HEK293 (cell line): ENCODE measurements at regions not wholly inside any gene's neighbourhood (a gene's known extent, or its start where the extent isn't known, plus 50 kb on each side); places are given as distances from the start of the nearest gene placed in this dataset.

Source experiments
- CTCF ChIA-PET: fragments of 350-600 bp; formaldehyde crosslinking; extraction: SDS; loops from one replicate; lab custom pipeline; 2021; ENCODE audit warnings: antibody characterized with exemption; lab: Yijun Ruan, JAX
- POLR2A ChIA-PET: fragments of 300-600 bp; formaldehyde crosslinking; extraction: SDS; loops from one replicate; lab custom pipeline; 2020; ENCODE audit warnings: antibody characterized with exemption, inconsistent platforms; lab: Yijun Ruan, JAX
- H3K27ac ChIP-seq: fragments of 200-500 bp; sonication (Bioruptor generic); 2 replicates; pipeline ENCODE4 v1.5.1; 2014; ENCODE audit warnings: low read depth, low read length, control low read depth, inconsistent platforms; ENCODE audit errors: extremely low read depth
- H3K36me3 ChIP-seq, 2 experiments: fragments of 200-500 bp in 1 of 2; sonication (Bioruptor generic) in 1 of 2; 1 replicate in 1 of 2; 2 replicates in 1 of 2; pipeline ENCODE4 v1.5.1; 2014 to 2017; ENCODE audit warnings: inconsistent platforms in 2 of 2, low read length in 2 of 2; ENCODE audit not compliant: control insufficient read depth in 2 of 2, insufficient read depth in 1 of 2
- H3K4me1 ChIP-seq: fragments of 200-500 bp; sonication (Bioruptor generic); 2 replicates; pipeline ENCODE4 v1.5.1; 2014; ENCODE audit warnings: mild to moderate bottlenecking, low read length, inconsistent platforms; ENCODE audit not compliant: control insufficient read depth, insufficient read depth
- H3K4me3 ChIP-seq: 2 replicates; pipeline ENCODE4 v1.5.1; 2011; ENCODE audit warnings: low read depth, mild to moderate bottlenecking, control low read depth, low read length, moderate library complexity
- H3K9me3 ChIP-seq: fragments of 200-500 bp; sonication (Bioruptor generic); 2 replicates; pipeline ENCODE4 v1.5.1; 2014; ENCODE audit warnings: low read depth, low read length, inconsistent platforms; ENCODE audit not compliant: control insufficient read depth, insufficient read depth
- BCL11B ChIP-seq: fragments of 450-650 bp; formaldehyde crosslinking; IDR thresholded peaks from 2 replicates; pipeline ENCODE4 v1.5.1; 2016; ENCODE audit warnings: low read depth, missing biosample characterization, missing genetic modification characterization
- OSR2 ChIP-seq: fragments of 450-650 bp; formaldehyde crosslinking; IDR thresholded peaks from 2 replicates; pipeline ENCODE4 v1.5.1; 2016; ENCODE audit warnings: missing biosample characterization, missing genetic modification characterization
- PRDM1 ChIP-seq: fragments of 450-650 bp; formaldehyde crosslinking; IDR thresholded peaks from 2 replicates; pipeline ENCODE4; 2016; ENCODE audit warnings: missing biosample characterization, missing genetic modification characterization
- YY1 ChIP-seq: fragments of 450-650 bp; formaldehyde crosslinking; IDR thresholded peaks from 2 replicates; pipeline ENCODE4 v1.5.1; 2018; ENCODE audit warnings: missing biosample characterization, missing genetic modification characterization
- ZBTB1 ChIP-seq: fragments of 450-650 bp; formaldehyde crosslinking; IDR thresholded peaks from 2 replicates; pipeline ENCODE4 v1.5.1; 2016; ENCODE audit warnings: missing biosample characterization, missing genetic modification characterization
- ZBTB17 ChIP-seq: fragments of 450-650 bp; formaldehyde crosslinking; IDR thresholded peaks from 2 replicates; pipeline ENCODE4 v1.5.1; 2016; ENCODE audit warnings: missing biosample characterization, missing genetic modification characterization
- ZBTB7A ChIP-seq: fragments of 450-650 bp; formaldehyde crosslinking; IDR thresholded peaks from 2 replicates; pipeline ENCODE4 v1.5.1; 2016; ENCODE audit warnings: low read depth, missing biosample characterization, missing genetic modification characterization
- ZNF140 ChIP-seq: fragments of 450-650 bp; formaldehyde crosslinking; IDR thresholded peaks from 2 replicates; pipeline ENCODE4 v1.5.1; 2016; ENCODE audit warnings: missing biosample characterization, missing genetic modification characterization
- ZNF19 ChIP-seq: fragments of 450-650 bp; formaldehyde crosslinking; IDR thresholded peaks from 2 replicates; pipeline ENCODE4; 2016; ENCODE audit warnings: missing biosample characterization, missing genetic modification characterization, low read depth
- ZNF2 ChIP-seq: fragments of 450-650 bp; formaldehyde crosslinking; IDR thresholded peaks from 2 replicates; pipeline ENCODE4 v1.5.1; 2016; ENCODE audit warnings: missing biosample characterization, missing genetic modification characterization
- ZNF350 ChIP-seq: fragments of 450-650 bp; formaldehyde crosslinking; IDR thresholded peaks from 2 replicates; pipeline ENCODE4 v1.5.0; 2017; ENCODE audit warnings: missing biosample characterization, mild to moderate bottlenecking, missing genetic modification characterization
- ZNF510 ChIP-seq: fragments of 450-650 bp; formaldehyde crosslinking; IDR thresholded peaks from 2 replicates; pipeline ENCODE4 v1.5.1; 2018; ENCODE audit warnings: mild to moderate bottlenecking, missing genetic modification characterization, missing biosample characterization; ENCODE audit not compliant: insufficient replicate concordance
- ZNF544 ChIP-seq: fragments of 450-650 bp; formaldehyde crosslinking; IDR thresholded peaks from 2 replicates; pipeline ENCODE4 v1.5.0; 2017; ENCODE audit warnings: missing biosample characterization, missing genetic modification characterization
- ZNF561 ChIP-seq: fragments of 450-650 bp; IDR thresholded peaks from 2 replicates; pipeline ENCODE4 v1.5.1; 2018; ENCODE audit warnings: missing biosample characterization, missing genetic modification characterization, borderline replicate concordance
- ZNF747 ChIP-seq: fragments of 450-650 bp; formaldehyde crosslinking; IDR thresholded peaks from 2 replicates; pipeline ENCODE4 v1.5.1; 2016; ENCODE audit warnings: missing biosample characterization, missing genetic modification characterization
- ZNF791 ChIP-seq: fragments of 450-650 bp; formaldehyde crosslinking; IDR thresholded peaks from 2 replicates; pipeline ENCODE4 v1.5.1; 2016; ENCODE audit warnings: missing biosample characterization, missing genetic modification characterization
- ZNF830 ChIP-seq: fragments of 450-650 bp; IDR thresholded peaks from 2 replicates; pipeline ENCODE4 v1.5.0; 2018; ENCODE audit warnings: missing biosample characterization, missing genetic modification characterization, low read depth, mild to moderate bottlenecking, moderate library complexity
- ZXDB ChIP-seq: fragments of 450-650 bp; formaldehyde crosslinking; IDR thresholded peaks from 2 replicates; pipeline ENCODE4 v1.5.1; 2016; ENCODE audit warnings: missing biosample characterization, missing genetic modification characterization
- TF ChIP-seq, protein P1 (sequence below): fragments of 450-650 bp; formaldehyde crosslinking; IDR thresholded peaks from 2 replicates; pipeline ENCODE4 v1.5.1; 2016; ENCODE audit warnings: missing biosample characterization, missing genetic modification characterization
- TF ChIP-seq, protein P2 (sequence below): fragments of 450-650 bp; formaldehyde crosslinking; IDR thresholded peaks from 2 replicates; pipeline ENCODE4 v1.5.1; 2016; ENCODE audit warnings: missing biosample characterization, missing genetic modification characterization, low read depth
- TF ChIP-seq, protein P3 (sequence below): fragments of 450-650 bp; IDR thresholded peaks from 2 replicates; pipeline ENCODE4 v1.5.1; 2018; ENCODE audit warnings: missing biosample characterization, missing genetic modification characterization
- TF ChIP-seq, protein P4 (sequence below): fragments of 450-650 bp; formaldehyde crosslinking; IDR thresholded peaks from 2 replicates; pipeline ENCODE4 v1.5.1; 2016; ENCODE audit warnings: missing biosample characterization, missing genetic modification characterization
- TF ChIP-seq, protein P5 (sequence below): fragments of 450-650 bp; formaldehyde crosslinking; conservative IDR thresholded peaks from 2 replicates; pipeline ENCODE4 v1.5.1; 2016; ENCODE audit warnings: low read depth, missing biosample characterization, missing genetic modification characterization

DNA sequence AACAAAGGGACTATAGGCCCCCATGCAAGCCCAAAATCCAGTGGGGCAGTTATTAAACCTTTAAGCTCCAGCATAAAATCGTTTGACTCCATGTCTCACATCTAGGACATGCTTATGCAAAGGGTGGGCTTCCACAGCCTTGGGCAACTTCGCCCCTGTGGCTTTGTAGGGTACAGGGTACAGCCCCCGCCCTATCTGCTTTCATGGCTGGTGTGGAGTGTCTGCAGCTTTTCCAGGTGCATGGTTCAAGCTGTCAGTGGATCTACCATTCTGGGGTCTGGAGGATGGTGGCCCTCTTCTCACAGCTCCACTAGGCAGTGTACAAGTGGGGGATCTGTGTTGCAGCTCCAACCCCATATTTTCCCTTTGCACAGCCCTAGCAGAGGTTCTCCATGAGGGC is 559.8 kb upstream of the TECRL start (continued):
- TF ChIP-seq ZNF19 (tag by site-specific recombination) = no peak
- TF ChIP-seq ZNF2 (tag by site-specific recombination) = no peak
- no peak for TF ChIP-seq ZBTB17 (tag by site-specific recombination)
- no peak for TF ChIP-seq ZNF747 (tag by site-specific recombination)

DNA sequence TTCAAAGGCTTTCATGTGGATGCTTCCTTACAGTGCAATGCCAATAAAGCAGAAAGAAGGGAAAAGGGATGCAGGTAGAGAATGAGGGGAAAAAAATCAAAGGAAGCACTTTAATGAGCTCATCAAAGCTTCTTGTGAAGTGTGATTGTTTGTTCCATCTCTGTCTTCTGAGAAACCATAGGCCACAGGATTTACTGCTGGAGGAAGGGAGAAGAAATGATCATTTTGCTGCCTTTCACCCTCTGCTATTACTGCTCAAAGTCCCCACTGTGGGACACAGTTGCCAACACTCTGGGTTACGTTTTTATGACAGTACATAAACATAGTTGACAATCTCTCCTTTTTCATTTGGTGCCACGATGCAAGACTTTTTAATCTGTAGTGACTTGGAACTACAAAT is 558.0 kb upstream of the TECRL start:
- Histone ChIP-seq H3K36me3 (no peaks in the 10 kb centered on the region), H3K4me3 (no peak overlapping the region), H3K4me1 (no peaks in the 10 kb centered on the region), H3K27ac (no peak overlapping the region), H3K9me3 (no peaks in the 10 kb centered on the region)
- ChIA-PET POLR2A (no interaction called here), CTCF (no interaction called here)
- no peak for TF ChIP-seq BCL11B (tag by site-specific recombination)
- no peak for TF ChIP-seq ZNF140
- TF ChIP-seq, protein P1, sequence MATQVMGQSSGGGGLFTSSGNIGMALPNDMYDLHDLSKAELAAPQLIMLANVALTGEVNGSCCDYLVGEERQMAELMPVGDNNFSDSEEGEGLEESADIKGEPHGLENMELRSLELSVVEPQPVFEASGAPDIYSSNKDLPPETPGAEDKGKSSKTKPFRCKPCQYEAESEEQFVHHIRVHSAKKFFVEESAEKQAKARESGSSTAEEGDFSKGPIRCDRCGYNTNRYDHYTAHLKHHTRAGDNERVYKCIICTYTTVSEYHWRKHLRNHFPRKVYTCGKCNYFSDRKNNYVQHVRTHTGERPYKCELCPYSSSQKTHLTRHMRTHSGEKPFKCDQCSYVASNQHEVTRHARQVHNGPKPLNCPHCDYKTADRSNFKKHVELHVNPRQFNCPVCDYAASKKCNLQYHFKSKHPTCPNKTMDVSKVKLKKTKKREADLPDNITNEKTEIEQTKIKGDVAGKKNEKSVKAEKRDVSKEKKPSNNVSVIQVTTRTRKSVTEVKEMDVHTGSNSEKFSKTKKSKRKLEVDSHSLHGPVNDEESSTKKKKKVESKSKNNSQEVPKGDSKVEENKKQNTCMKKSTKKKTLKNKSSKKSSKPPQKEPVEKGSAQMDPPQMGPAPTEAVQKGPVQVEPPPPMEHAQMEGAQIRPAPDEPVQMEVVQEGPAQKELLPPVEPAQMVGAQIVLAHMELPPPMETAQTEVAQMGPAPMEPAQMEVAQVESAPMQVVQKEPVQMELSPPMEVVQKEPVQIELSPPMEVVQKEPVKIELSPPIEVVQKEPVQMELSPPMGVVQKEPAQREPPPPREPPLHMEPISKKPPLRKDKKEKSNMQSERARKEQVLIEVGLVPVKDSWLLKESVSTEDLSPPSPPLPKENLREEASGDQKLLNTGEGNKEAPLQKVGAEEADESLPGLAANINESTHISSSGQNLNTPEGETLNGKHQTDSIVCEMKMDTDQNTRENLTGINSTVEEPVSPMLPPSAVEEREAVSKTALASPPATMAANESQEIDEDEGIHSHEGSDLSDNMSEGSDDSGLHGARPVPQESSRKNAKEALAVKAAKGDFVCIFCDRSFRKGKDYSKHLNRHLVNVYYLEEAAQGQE (tag by site-specific recombination) = no peak
- TF ChIP-seq ZNF510 (tag by site-specific recombination) = no peak

DNA sequence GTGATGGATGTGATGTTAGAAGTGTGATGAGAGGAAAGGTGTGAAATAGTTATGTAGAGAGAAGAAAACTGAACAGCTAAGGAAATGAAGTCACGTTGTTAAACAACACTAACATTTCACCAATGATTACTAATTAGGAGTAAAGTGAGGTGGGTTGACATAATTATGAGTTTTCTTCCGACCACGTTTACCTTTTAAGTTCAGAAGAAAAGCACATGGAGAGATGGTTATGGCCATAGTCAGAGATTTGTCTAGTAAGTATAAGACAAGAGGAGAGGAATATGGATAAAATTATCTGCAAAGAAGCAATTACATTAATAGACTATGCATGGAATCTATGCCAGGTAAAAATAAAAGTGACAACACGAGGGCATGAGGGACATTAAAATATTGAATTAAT is 551.3 kb upstream of the TECRL start:
- CTCF ChIA-PET = no interaction called here
- H3K4me3 ChIP-seq = no peak overlapping the region
- no peak overlapping the region for H3K27ac ChIP-seq
- H3K36me3 ChIP-seq = no peaks in the 10 kb centered on the region
- H3K4me1 ChIP-seq = no peaks in the 10 kb centered on the region
- POLR2A ChIA-PET = no interaction called here
- no peaks in the 10 kb centered on the region for H3K9me3 ChIP-seq
- TF ChIP-seq, protein P2, sequence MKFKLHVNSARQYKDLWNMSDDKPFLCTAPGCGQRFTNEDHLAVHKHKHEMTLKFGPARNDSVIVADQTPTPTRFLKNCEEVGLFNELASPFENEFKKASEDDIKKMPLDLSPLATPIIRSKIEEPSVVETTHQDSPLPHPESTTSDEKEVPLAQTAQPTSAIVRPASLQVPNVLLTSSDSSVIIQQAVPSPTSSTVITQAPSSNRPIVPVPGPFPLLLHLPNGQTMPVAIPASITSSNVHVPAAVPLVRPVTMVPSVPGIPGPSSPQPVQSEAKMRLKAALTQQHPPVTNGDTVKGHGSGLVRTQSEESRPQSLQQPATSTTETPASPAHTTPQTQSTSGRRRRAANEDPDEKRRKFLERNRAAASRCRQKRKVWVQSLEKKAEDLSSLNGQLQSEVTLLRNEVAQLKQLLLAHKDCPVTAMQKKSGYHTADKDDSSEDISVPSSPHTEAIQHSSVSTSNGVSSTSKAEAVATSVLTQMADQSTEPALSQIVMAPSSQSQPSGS (tag by site-specific recombination) = no peak
- no peak for TF ChIP-seq ZNF544 (tag by site-specific recombination)
- TF ChIP-seq, protein P3, sequence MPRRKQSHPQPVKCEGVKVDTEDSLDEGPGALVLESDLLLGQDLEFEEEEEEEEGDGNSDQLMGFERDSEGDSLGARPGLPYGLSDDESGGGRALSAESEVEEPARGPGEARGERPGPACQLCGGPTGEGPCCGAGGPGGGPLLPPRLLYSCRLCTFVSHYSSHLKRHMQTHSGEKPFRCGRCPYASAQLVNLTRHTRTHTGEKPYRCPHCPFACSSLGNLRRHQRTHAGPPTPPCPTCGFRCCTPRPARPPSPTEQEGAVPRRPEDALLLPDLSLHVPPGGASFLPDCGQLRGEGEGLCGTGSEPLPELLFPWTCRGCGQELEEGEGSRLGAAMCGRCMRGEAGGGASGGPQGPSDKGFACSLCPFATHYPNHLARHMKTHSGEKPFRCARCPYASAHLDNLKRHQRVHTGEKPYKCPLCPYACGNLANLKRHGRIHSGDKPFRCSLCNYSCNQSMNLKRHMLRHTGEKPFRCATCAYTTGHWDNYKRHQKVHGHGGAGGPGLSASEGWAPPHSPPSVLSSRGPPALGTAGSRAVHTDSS = no peak
- TF ChIP-seq, protein P4, sequence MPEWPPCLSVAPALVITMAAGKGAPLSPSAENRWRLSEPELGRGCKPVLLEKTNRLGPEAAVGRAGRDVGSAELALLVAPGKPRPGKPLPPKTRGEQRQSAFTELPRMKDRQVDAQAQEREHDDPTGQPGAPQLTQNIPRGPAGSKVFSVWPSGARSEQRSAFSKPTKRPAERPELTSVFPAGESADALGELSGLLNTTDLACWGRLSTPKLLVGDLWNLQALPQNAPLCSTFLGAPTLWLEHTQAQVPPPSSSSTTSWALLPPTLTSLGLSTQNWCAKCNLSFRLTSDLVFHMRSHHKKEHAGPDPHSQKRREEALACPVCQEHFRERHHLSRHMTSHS (tag by site-specific recombination) = no peak
- no peak for TF ChIP-seq ZNF350 (tag by site-specific recombination)
- no peak for TF ChIP-seq YY1 (tag by site-specific recombination)
- no peak for TF ChIP-seq ZBTB7A (tag by site-specific recombination)
- no peak for TF ChIP-seq ZNF830
- TF ChIP-seq PRDM1 = no peak
- no peak for TF ChIP-seq ZXDB (tag by site-specific recombination)
- no peak for TF ChIP-seq ZNF561 (tag by site-specific recombination)
- TF ChIP-seq ZNF791 (tag by site-specific recombination) = no peak
- TF ChIP-seq ZBTB1 = no peak
- TF ChIP-seq, protein P5, sequence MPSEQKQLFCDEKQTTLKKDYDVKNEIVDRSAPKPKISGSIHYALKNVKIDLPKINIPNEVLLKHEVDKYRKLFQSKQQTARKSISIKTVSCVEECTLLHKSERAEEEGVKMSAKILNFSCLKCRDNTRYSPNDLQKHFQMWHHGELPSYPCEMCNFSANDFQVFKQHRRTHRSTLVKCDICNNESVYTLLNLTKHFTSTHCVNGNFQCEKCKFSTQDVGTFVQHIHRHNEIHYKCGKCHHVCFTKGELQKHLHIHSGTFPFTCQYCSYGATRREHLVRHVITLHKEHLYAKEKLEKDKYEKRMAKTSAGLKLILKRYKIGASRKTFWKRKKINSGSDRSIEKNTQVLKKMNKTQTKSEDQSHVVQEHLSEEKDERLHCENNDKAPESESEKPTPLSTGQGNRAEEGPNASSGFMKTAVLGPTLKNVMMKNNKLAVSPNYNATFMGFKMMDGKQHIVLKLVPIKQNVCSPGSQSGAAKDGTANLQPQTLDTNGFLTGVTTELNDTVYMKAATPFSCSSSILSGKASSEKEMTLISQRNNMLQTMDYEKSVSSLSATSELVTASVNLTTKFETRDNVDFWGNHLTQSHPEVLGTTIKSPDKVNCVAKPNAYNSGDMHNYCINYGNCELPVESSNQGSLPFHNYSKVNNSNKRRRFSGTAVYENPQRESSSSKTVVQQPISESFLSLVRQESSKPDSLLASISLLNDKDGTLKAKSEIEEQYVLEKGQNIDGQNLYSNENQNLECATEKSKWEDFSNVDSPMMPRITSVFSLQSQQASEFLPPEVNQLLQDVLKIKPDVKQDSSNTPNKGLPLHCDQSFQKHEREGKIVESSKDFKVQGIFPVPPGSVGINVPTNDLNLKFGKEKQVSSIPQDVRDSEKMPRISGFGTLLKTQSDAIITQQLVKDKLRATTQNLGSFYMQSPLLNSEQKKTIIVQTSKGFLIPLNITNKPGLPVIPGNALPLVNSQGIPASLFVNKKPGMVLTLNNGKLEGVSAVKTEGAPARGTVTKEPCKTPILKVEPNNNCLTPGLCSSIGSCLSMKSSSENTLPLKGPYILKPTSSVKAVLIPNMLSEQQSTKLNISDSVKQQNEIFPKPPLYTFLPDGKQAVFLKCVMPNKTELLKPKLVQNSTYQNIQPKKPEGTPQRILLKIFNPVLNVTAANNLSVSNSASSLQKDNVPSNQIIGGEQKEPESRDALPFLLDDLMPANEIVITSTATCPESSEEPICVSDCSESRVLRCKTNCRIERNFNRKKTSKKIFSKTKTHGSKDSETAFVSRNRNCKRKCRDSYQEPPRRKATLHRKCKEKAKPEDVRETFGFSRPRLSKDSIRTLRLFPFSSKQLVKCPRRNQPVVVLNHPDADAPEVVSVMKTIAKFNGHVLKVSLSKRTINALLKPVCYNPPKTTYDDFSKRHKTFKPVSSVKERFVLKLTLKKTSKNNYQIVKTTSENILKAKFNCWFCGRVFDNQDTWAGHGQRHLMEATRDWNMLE (tag by site-specific recombination) = no peak
- no peak for TF ChIP-seq OSR2 (tag by site-specific recombination)
